ENCODE measurements at regions not wholly inside any gene's neighbourhood (a gene's known extent, or its start where the extent isn't known, plus 50 kb on each side); places are given as distances from the start of the nearest gene placed in this dataset.

DNA sequence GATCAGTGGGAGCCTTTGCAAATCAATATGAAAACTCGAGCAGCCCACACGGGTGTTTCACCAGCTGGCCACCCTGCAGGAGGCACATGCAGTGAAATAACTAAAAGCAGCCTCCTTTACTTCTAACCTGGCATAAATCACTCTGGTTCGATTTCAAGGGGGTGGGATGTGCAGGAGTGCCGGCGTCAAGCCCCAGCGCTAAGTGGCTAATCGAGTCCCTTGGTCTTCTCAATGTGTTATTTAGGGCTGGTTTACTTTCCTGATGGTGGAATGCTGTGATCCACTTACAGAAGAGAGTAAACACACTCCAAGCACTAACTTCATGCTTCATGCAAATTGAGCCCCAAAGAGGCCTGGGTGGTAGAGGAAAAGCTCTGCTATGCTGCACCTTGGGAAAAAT, 109.4 kb downstream of the TMEM174 start:
- no peak overlapping the region for H3K4me3 ChIP-seq (IDR thresholded peaks at IDR 0.05; ENCODE audit: insufficient read depth, low read depth, low read length)
- H3K27ac ChIP-seq, result no peak overlapping the region
- H2AFZ ChIP-seq (ENCODE audit: low read depth), result no peak overlapping the region
- no peaks in the 10 kb centered on the region for H3K27me3 ChIP-seq (ENCODE audit: insufficient read depth, low read depth)
- TF ChIP-seq, protein P1, sequence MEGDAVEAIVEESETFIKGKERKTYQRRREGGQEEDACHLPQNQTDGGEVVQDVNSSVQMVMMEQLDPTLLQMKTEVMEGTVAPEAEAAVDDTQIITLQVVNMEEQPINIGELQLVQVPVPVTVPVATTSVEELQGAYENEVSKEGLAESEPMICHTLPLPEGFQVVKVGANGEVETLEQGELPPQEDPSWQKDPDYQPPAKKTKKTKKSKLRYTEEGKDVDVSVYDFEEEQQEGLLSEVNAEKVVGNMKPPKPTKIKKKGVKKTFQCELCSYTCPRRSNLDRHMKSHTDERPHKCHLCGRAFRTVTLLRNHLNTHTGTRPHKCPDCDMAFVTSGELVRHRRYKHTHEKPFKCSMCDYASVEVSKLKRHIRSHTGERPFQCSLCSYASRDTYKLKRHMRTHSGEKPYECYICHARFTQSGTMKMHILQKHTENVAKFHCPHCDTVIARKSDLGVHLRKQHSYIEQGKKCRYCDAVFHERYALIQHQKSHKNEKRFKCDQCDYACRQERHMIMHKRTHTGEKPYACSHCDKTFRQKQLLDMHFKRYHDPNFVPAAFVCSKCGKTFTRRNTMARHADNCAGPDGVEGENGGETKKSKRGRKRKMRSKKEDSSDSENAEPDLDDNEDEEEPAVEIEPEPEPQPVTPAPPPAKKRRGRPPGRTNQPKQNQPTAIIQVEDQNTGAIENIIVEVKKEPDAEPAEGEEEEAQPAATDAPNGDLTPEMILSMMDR (conservative IDR thresholded peaks at IDR 0.05; ENCODE audit: low read depth, low read length), result no peak
- H3K4me1 ChIP-seq (ENCODE audit: low read depth, poor library complexity, severe bottlenecking), result peaks cover 24% of the 10 kb centered on the region
- no peaks in the 10 kb centered on the region for H3K79me2 ChIP-seq (ENCODE audit: insufficient read depth, low read depth)
- H3K4me2 ChIP-seq, result no peak overlapping the region
- no peaks in the 10 kb centered on the region for H4K20me1 ChIP-seq (ENCODE audit: insufficient read depth)
- H3K9ac ChIP-seq, result no peak overlapping the region
- no peaks in the 10 kb centered on the region for H3K36me3 ChIP-seq (ENCODE audit: insufficient read depth)

DNA sequence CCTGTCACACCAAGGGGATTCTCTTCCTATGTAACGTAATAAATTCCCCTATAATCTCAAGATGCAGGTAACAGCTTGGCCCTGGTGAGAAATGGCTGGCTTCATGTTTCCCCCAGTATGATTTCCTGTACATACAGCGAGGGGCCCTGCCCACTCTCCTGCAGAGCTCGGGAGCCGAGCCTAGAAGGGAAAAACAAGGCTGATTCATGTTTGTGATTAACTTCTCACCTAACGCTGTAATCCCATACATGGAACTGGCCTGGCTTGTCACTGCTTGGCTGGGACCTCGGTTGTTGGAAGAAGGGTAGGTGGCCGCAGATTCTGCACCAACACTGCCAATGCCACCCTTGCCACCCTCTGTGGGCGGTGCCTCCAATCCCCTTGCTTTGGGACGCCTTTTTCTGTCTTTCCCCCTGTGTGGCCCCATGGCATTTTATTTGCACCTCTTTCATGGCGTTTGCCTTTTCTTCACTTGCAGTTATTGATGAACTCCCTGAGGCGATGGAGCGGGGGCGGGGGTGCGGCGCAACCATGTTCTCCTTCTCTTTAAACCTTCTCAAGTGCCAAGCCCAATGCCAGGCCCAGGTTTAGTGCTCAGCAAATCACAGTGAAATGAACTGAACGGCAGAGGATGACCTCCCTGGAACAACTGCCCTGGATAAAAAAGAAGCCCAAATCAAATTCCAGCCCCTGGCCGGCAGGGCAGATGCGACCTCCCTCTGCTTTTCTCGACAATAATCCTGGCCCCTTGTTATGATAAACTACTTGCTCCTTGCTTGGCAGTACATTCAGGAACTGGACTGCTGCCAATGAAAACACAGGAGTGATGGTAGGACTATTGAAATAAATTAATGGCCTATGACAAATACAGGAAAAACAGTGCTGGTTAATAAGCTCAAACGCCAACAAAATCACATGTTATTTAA, 108.1 kb downstream of the TMEM174 start:
- H3K4me2 ChIP-seq, result peak overlapping the region; percentile 31; the same call in 1 of the 2 replicates
- no peaks in the 10 kb centered on the region for H4K20me1 ChIP-seq (ENCODE audit: insufficient read depth)
- TF ChIP-seq, protein P1 (conservative IDR thresholded peaks at IDR 0.05; ENCODE audit: low read depth, low read length), result no peak
- no peak overlapping the region; the same call in 1 of the 2 replicates for H2AFZ ChIP-seq (ENCODE audit: low read depth)
- H3K4me3 ChIP-seq (IDR thresholded peaks at IDR 0.05; ENCODE audit: insufficient read depth, low read depth, low read length), result no peak overlapping the region
- no peaks in the 10 kb centered on the region for H3K79me2 ChIP-seq (ENCODE audit: insufficient read depth, low read depth)
- H3K36me3 ChIP-seq (ENCODE audit: insufficient read depth), result no peaks in the 10 kb centered on the region
- no peaks in the 10 kb centered on the region for H3K27me3 ChIP-seq (ENCODE audit: insufficient read depth, low read depth)
- no peak overlapping the region for H3K9ac ChIP-seq
- peak overlapping the region; percentile 19; the same call in 1 of the 2 replicates for H3K27ac ChIP-seq
- H3K4me1 ChIP-seq (ENCODE audit: low read depth, poor library complexity, severe bottlenecking), result peaks cover 24% of the 10 kb centered on the region

DNA sequence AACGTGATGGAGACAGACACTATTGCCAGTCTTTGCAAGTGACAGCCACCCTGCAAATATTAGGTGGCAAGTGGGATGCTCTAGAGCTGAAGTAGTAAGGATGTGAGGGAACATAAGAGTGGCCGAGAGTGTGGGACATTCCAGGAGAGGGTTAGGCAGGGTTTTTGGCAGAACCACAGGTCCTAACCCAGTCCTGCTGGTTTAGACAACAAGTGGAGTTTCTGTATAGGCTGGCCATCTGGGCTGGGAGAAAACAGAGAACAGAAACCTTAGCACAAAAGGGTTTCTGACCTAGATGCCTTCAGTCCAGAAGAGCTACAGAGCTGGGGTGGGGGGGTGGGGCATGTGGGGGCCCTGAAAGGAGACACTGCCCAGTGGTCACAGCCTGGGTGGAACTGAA, 107.4 kb downstream of the TMEM174 start:
- no peak overlapping the region; the same call in 1 of the 2 replicates for H2AFZ ChIP-seq (ENCODE audit: low read depth)
- no peak overlapping the region for H3K4me3 ChIP-seq (IDR thresholded peaks at IDR 0.05; ENCODE audit: insufficient read depth, low read depth, low read length)
- no peak overlapping the region for H3K9ac ChIP-seq
- H3K4me1 ChIP-seq (ENCODE audit: low read depth, poor library complexity, severe bottlenecking), result peaks cover 24% of the 10 kb centered on the region
- H3K4me2 ChIP-seq, result no peak overlapping the region; the same call in 1 of the 2 replicates
- peak overlapping the region; percentile 7; the same call in 1 of the 2 replicates for H3K27ac ChIP-seq
- H3K27me3 ChIP-seq (ENCODE audit: insufficient read depth, low read depth), result no peaks in the 10 kb centered on the region
- TF ChIP-seq, protein P1 (conservative IDR thresholded peaks at IDR 0.05; ENCODE audit: low read depth, low read length), result no peak
- H4K20me1 ChIP-seq (ENCODE audit: insufficient read depth), result no peaks in the 10 kb centered on the region
- no peaks in the 10 kb centered on the region for H3K79me2 ChIP-seq (ENCODE audit: insufficient read depth, low read depth)
- no peaks in the 10 kb centered on the region for H3K36me3 ChIP-seq (ENCODE audit: insufficient read depth)

DNA sequence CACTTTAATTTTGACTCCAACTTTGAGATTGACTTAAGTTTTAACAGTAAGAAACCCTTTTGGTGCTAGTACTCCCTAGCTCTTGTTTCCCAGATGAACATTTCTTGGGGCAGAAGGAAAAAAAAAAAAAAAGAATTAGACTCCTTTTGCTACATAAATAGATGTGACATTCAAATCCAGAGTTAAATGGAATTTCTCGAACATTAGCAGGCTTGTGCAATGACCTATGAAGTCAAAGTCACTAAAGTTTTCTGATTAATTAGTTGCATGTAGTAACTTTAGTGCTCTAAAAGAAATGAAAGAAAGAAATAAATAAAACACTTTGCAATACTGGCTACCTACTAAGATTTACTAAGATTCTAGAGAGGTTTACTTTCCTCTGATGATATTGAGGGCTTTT, 106.8 kb downstream of the TMEM174 start:
- no peak overlapping the region; the same call in 1 of the 2 replicates for H3K4me2 ChIP-seq
- H3K79me2 ChIP-seq (ENCODE audit: insufficient read depth, low read depth), result no peaks in the 10 kb centered on the region
- H3K4me3 ChIP-seq (IDR thresholded peaks at IDR 0.05; ENCODE audit: insufficient read depth, low read depth, low read length), result no peak overlapping the region
- H3K36me3 ChIP-seq (ENCODE audit: insufficient read depth), result no peaks in the 10 kb centered on the region
- H3K27ac ChIP-seq, result peak overlapping the region; percentile 7; the same call in 1 of the 2 replicates
- H3K9ac ChIP-seq, result no peak overlapping the region
- H3K27me3 ChIP-seq (ENCODE audit: insufficient read depth, low read depth), result no peaks in the 10 kb centered on the region
- H4K20me1 ChIP-seq (ENCODE audit: insufficient read depth), result no peaks in the 10 kb centered on the region
- H2AFZ ChIP-seq (ENCODE audit: low read depth), result no peak overlapping the region
- TF ChIP-seq, protein P1 (conservative IDR thresholded peaks at IDR 0.05; ENCODE audit: low read depth, low read length), result no peak
- peaks cover 24% of the 10 kb centered on the region for H3K4me1 ChIP-seq (ENCODE audit: low read depth, poor library complexity, severe bottlenecking)
